ENCODE measurements at regions not wholly inside any gene's neighbourhood (a gene's known extent, or its start where the extent isn't known, plus 50 kb on each side); places are given as distances from the start of the nearest gene placed in this dataset.

DNA sequence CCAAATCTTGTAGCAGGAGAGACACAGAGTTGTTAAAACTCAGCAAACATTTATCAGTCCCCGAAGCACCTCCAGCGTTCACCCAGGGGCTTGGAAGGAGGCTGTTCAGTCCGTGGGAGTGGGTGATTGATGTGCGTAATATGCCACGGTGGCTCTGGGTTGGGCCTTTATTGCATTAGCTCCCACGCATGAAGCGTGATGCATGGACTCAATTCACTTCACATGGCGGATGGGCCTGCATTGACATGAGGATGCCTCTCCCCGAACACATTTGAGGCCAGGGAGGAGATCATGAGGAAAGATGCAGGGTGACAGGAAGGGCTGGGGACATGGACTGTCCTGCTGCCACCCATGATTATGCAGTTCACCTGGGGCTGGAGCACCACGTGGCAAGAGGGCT lies 126.5 kb downstream of the FAM43A start:
- POLR2A ChIA-PET: no interaction called here
- CTCF ChIA-PET: no interaction called here
- no peak for DNase-seq (ENCODE audit: extremely low spot score)
- TF ChIP-seq NFRKB (IDR thresholded peaks at IDR 0.05): no peak
- no peak for TF ChIP-seq L3MBTL2 (conservative IDR thresholded peaks at IDR 0.05)
- TF ChIP-seq BHLHE40 (IDR thresholded peaks at IDR 0.05; ENCODE audit: borderline replicate concordance): no peak
- TF ChIP-seq HDGF (IDR thresholded peaks at IDR 0.05; ENCODE audit: borderline replicate concordance): no peak
- no peak for TF ChIP-seq ELF4 (IDR thresholded peaks at IDR 0.05)
- TF ChIP-seq, protein P1, sequence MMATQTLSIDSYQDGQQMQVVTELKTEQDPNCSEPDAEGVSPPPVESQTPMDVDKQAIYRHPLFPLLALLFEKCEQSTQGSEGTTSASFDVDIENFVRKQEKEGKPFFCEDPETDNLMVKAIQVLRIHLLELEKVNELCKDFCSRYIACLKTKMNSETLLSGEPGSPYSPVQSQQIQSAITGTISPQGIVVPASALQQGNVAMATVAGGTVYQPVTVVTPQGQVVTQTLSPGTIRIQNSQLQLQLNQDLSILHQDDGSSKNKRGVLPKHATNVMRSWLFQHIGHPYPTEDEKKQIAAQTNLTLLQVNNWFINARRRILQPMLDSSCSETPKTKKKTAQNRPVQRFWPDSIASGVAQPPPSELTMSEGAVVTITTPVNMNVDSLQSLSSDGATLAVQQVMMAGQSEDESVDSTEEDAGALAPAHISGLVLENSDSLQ (IDR thresholded peaks at IDR 0.05): no peak
- no peak for TF ChIP-seq ARNT (IDR thresholded peaks at IDR 0.05)
- no peak for TF ChIP-seq TARDBP (IDR thresholded peaks at IDR 0.05)
- TF ChIP-seq FOXA1 (IDR thresholded peaks at IDR 0.05): no peak
- TF ChIP-seq FOXM1 (IDR thresholded peaks at IDR 0.05; ENCODE audit: borderline replicate concordance): no peak
- no peak for TF ChIP-seq SP1 (IDR thresholded peaks at IDR 0.05)
- TF ChIP-seq CTBP1 (IDR thresholded peaks at IDR 0.05; ENCODE audit: borderline replicate concordance): no peak
- TF ChIP-seq LEF1 (IDR thresholded peaks at IDR 0.05; ENCODE audit: borderline replicate concordance): no peak
- TF ChIP-seq SUZ12 (IDR thresholded peaks at IDR 0.05): no peak
- no peak for TF ChIP-seq ZNF384 (IDR thresholded peaks at IDR 0.05)
- TF ChIP-seq FOXK2 (IDR thresholded peaks at IDR 0.05): no peak

DNA sequence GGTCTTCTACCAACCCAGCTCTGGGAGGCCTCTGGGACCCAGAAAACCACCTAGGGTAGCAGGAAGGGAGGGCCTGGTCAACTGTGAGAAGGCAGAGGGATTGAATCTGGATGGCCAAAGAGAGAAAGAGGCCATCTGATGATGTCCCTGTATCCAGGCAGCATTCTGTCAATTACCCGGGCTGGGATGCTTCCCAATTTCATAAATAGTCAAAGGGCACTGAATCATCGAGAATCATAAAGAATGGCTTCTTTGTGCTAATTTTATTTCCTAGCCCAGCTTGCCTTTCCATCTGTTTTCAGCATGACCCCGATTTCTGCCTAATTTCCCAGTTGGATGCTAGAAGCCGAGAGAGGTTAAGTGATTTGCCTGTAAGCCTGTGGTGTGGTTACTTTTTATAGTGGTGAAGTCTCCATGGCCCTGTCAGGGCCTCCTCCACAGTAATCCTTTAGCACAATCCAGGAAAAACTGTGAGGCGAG lies 129.2 kb downstream of the FAM43A start:
- no peak for TF ChIP-seq ARNT (IDR thresholded peaks at IDR 0.05)
- no peak for TF ChIP-seq SP1 (IDR thresholded peaks at IDR 0.05)
- no peak for TF ChIP-seq FOXK2 (IDR thresholded peaks at IDR 0.05)
- TF ChIP-seq BHLHE40 (IDR thresholded peaks at IDR 0.05; ENCODE audit: borderline replicate concordance): no peak
- ChIA-PET CTCF (no interaction called here), POLR2A (interaction anchor here (0.6 kb wide), 1 partner anchor 28 kb away, joined by 3 read pairs; no protein-coding TSS in a partner anchor)
- no peak for DNase-seq (ENCODE audit: extremely low spot score)

DNA sequence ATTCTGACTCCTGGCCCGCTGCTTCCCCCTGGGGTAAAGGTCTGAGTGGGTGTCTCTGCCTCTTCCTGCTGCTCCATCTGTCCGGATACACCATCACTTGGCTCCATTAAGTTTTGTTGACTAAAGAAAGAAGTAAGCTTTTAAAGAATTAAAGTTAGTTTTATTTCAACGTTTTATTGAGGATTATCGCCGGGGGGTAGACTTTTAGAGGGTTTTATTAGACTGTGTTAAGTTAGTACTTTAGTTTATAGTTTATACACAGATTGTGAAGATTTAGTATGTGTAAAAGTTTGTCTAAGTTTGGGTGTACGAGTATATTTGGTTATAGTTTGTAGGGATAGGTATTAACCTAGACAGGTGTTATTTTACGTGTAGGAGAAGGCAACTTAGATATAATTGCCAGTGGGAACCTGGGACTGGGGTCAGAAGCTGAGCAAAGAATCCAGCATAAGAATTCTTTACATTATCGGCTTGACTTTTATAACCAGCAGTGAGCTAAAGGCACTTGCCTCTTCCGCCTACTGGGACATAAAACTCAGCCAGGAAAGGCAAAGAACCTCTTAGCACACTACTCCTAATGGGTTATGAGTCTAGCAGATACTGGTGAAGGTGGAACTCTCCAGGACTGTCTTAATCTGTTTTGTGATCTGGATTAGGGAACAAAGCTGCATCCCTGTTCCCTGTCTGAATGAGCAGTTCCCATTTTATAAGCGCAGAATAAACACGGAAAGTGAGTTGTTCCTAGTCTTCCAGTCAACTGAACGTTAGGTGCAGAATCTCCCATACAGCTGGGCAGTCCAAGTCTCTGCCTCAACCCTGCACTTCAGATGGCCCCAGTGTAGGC lies 131.3 kb downstream of the FAM43A start:
- CTCF ChIA-PET: interaction anchor here (0.8 kb wide), 1 partner anchor 148 kb away, joined by 3 read pairs; no protein-coding TSS in a partner anchor
- peak; percentile 35 for DNase-seq (ENCODE audit: extremely low spot score)
- TF ChIP-seq SP1 (IDR thresholded peaks at IDR 0.05) (no peak), CTBP1 (IDR thresholded peaks at IDR 0.05; ENCODE audit: borderline replicate concordance) (peak; percentile 68; the same call in 1 of the 2 replicates), ARNT (IDR thresholded peaks at IDR 0.05) (0 out of 2 replicates have a peak, but pooled peaks have one; percentile 4)
- POLR2A ChIA-PET: no interaction called here

DNA sequence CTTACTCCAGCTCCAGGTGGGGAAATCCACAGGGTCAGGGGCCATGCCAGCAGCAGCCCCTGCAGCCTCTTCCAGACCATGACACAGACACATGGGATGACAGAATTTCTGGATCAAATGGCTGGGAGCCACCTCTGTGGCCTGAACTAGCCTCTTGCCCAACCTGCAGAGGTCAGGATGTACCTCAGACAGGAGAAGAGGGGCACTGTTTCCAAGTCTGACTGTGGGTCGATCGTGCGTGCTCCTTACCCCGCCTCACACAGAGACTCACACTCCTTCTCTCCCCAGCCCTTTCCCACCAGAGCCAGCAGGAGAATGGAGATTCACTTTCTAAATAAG lies 131.9 kb downstream of the FAM43A start:
- POLR2A ChIA-PET: no interaction called here
- TF ChIP-seq HDGF (IDR thresholded peaks at IDR 0.05; ENCODE audit: borderline replicate concordance): no peak
- TF ChIP-seq FOXM1 (IDR thresholded peaks at IDR 0.05; ENCODE audit: borderline replicate concordance): no peak
- no peak for TF ChIP-seq ZNF384 (IDR thresholded peaks at IDR 0.05)
- TF ChIP-seq TARDBP (IDR thresholded peaks at IDR 0.05): no peak
- no peak for TF ChIP-seq CTBP1 (IDR thresholded peaks at IDR 0.05; ENCODE audit: borderline replicate concordance)
- TF ChIP-seq ARNT (IDR thresholded peaks at IDR 0.05): no peak
- no peak for TF ChIP-seq ELF4 (IDR thresholded peaks at IDR 0.05)
- TF ChIP-seq FOXA1 (IDR thresholded peaks at IDR 0.05): no peak
- no peak for TF ChIP-seq NFRKB (IDR thresholded peaks at IDR 0.05)
- no peak for TF ChIP-seq FOXK2 (IDR thresholded peaks at IDR 0.05)
- no peak for TF ChIP-seq L3MBTL2 (conservative IDR thresholded peaks at IDR 0.05)
- TF ChIP-seq SP1 (IDR thresholded peaks at IDR 0.05): no peak
- TF ChIP-seq, protein P1 (IDR thresholded peaks at IDR 0.05): no peak
- no peak for TF ChIP-seq BHLHE40 (IDR thresholded peaks at IDR 0.05; ENCODE audit: borderline replicate concordance)
- CTCF ChIA-PET: no interaction called here
- DNase-seq (ENCODE audit: extremely low spot score): no peak

DNA sequence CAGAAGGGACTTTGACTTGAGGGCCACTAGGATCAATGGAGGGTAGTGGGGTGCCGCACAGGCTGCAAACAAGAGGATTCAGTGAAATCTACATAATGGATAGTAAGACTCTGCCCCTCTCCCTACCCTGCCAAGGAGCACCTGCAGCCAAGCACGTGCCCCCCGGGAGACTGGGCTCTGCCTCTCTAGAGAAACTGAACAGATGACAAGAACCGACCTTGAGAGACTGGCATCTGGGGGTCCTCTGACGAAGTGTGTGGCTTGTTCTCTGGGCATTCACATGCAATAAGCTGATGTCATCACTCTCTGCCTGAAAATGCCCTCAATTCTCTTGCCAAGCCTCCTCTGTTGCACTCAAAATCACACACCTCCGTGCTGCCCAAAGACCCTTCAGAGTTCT lies 132.3 kb downstream of the FAM43A start:
- CTCF ChIA-PET: no interaction called here

DNA sequence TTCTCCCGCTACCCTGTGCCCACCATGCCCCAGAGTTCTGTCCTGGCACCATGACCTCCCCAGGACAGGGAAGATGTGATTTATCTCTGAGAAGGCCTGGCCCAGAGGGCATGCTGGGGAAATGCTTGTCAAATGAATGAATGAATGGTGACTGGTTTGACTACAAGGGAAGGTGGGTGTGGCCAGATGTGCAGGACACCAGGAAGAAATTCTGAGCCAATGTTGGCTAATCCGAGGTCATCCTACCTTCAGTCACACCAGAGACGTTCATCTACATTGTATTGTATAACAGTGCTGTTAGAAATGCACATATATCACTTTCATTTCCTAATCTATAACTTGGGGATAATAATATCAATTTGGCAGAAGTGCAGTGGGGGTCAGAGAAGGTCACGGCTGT lies 138.4 kb downstream of the FAM43A start:
- DNase-seq (ENCODE audit: extremely low spot score): no peak
- CTCF ChIA-PET: no interaction called here
- POLR2A ChIA-PET: no interaction called here
- TF ChIP-seq SUZ12 (IDR thresholded peaks at IDR 0.05) (no peak), L3MBTL2 (conservative IDR thresholded peaks at IDR 0.05) (no peak), HDGF (IDR thresholded peaks at IDR 0.05; ENCODE audit: borderline replicate concordance) (no peak), CTBP1 (IDR thresholded peaks at IDR 0.05; ENCODE audit: borderline replicate concordance) (no peak), TARDBP (IDR thresholded peaks at IDR 0.05) (no peak), SP1 (IDR thresholded peaks at IDR 0.05) (no peak), ARNT (IDR thresholded peaks at IDR 0.05) (no peak), FOXK2 (IDR thresholded peaks at IDR 0.05) (no peak), ZNF384 (IDR thresholded peaks at IDR 0.05) (no peak), ELF4 (IDR thresholded peaks at IDR 0.05) (no peak), LEF1 (IDR thresholded peaks at IDR 0.05; ENCODE audit: borderline replicate concordance) (no peak), FOXA1 (IDR thresholded peaks at IDR 0.05) (no peak), BHLHE40 (IDR thresholded peaks at IDR 0.05; ENCODE audit: borderline replicate concordance) (no peak), NFRKB (IDR thresholded peaks at IDR 0.05) (no peak)
- TF ChIP-seq, protein P1 (IDR thresholded peaks at IDR 0.05): no peak

More for the DNA sequence above, 132.3 kb downstream of the FAM43A start:
- DNase-seq (ENCODE audit: extremely low spot score): no peak
- TF ChIP-seq ARNT (IDR thresholded peaks at IDR 0.05) (no peak), SUZ12 (IDR thresholded peaks at IDR 0.05) (no peak), NFRKB (IDR thresholded peaks at IDR 0.05) (no peak), BHLHE40 (IDR thresholded peaks at IDR 0.05; ENCODE audit: borderline replicate concordance) (no peak), CTBP1 (IDR thresholded peaks at IDR 0.05; ENCODE audit: borderline replicate concordance) (no peak), ELF4 (IDR thresholded peaks at IDR 0.05) (no peak)
- TF ChIP-seq, protein P1 (IDR thresholded peaks at IDR 0.05): no peak
- POLR2A ChIA-PET: interaction anchor here (0.7 kb wide), 1 partner anchor 16 kb away, joined by 3 read pairs; no protein-coding TSS in a partner anchor
